ENCODE measurements at regions not wholly inside any gene's neighbourhood (a gene's known extent, or its start where the extent isn't known, plus 50 kb on each side); places are given as distances from the start of the nearest gene placed in this dataset.
A peak's percentile ranks its signal among the peaks of the same experiment; 100 is the strongest.

DNA sequence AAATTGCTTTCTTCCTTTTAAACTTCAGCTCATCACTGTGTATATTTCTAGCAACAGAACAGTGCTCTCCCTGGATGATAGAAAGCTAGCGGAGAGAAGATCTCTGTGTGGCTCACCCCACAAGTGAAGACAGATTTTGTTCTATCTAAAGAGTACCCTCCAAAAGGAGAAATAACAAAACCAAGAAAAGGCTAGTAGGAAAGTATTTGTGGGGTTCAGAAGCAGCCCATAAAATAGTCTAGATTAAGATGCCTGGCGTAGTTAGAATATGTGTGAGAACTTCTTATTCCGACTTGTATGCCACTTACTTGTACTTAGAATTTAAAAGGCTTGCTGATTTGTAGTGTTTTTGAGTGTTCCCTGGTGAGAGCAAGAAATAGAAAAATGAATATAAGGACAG is 214.9 kb upstream of the IL12A start:
- DNase-seq = no peak

DNA sequence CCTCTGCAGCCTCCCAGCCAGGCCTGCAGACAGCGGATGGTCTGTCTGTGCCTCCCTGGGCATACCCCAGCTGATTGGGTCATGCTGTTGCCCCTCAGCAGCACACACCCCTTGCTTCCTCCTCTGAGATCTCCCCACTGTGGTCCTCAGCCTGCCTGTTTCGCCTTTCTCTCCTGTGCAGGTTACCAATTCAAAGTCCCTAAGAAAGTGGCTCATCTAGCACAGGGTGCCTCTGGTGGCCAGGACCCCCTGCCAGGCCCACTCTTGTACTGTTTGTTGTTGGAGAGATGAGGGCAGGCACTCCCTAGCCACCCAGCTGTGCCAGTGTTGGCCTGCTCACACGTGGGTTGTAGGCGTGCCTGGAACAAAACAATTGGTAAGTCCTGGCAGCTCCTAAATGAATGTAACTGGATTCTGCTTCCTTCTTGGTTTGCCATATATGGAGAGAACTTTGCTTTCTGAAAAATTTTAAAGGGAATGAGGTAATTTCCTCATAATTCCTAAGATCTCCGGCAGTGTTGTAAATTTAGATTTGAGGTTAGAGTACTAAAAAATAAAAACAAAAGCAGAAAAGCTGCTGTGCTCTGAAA is 213.2 kb upstream of the IL12A start:
- peak; percentile 93 for DNase-seq

DNA sequence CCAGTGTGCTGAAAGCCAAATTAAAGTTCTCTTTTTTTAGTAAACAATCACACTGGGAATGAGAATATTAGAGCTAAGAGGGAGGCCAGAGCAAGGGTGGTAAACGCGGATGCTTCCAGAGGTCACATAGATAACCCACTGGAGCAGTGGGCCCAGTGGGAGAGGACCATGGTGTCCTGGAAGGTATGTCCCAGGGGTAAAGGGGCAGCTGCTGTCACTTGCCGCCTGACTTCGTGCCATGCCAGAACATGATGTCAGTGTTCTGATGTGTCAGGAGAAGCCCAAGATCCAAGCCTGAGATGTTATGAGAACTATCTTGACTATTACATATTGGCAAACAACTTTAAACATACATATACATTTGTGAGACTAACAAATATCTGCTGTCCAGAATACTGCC is 211.9 kb upstream of the IL12A start:
- DNase-seq = no peak

DNA sequence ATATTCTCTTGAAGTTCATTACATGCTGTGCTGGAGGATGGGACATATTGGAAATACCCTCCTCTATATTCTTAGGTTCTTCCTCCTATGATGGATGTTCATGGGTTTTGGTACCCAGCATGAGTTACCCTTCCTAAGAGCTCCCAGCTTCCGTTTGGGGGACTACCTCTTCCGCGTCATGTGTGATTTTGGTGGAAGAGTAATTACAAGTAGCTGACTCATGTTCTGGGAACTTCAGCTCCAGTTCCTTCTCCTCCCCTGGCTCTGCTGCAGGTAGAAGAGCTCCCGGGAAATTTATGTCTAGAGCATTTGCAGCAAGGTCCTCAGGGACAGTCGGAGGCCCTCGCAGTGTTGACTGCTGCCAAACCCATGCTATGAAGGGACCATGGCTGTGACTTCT is 208.8 kb upstream of the IL12A start:
- no peak for DNase-seq

DNA sequence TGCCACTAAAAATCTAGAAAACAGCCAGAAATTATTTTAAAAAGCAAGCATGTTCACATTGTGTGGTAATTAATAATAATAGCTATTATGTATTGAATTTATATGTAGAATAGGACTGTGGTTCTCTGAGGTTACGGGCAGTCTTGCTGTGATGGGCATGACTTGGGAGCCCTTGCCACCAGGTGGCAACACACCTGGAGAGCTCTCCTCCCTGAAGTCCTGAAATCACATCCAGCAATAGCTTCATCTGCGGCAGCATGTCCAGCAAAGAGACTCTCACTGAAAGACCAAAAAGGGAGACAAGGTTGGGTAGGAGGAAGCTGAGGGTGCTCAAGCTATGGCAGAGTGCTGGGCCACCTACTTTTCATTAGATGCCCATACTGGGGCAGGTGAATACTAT is 206.8 kb upstream of the IL12A start:
- DNase-seq = no peak

DNA sequence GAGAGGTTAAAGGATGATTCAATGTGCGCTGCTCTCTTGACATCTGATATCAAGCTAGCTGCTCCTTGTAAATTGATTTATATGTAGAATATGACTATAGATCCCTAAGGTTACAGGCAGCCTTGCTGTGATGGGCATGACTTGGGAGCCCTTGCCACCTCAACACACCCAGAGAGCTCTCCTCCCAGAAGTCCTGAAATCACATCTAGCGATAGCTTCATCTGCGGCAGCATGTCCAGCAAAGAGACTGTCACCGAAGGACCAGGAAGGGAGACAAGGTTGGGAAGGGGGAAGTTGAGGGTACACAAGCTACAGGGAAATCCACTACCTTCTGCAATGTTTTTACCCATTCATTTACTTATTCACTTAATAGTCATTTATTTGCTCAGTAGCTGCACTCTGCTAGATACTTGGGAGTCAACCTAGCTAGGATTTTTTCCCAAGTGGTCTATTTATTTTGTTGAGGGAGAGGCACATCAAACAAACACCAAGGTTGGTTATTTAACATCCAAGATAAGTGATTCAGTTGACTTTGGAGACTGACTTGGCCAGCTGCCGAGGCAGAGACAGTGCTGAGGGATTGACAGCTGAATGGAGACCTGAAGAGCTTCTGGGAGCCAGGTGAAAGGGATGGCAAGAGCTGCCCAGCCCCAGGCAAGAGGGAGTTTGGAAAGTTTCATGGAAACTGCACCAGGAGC is 205.8 kb upstream of the IL12A start:
- no peak for DNase-seq

DNA sequence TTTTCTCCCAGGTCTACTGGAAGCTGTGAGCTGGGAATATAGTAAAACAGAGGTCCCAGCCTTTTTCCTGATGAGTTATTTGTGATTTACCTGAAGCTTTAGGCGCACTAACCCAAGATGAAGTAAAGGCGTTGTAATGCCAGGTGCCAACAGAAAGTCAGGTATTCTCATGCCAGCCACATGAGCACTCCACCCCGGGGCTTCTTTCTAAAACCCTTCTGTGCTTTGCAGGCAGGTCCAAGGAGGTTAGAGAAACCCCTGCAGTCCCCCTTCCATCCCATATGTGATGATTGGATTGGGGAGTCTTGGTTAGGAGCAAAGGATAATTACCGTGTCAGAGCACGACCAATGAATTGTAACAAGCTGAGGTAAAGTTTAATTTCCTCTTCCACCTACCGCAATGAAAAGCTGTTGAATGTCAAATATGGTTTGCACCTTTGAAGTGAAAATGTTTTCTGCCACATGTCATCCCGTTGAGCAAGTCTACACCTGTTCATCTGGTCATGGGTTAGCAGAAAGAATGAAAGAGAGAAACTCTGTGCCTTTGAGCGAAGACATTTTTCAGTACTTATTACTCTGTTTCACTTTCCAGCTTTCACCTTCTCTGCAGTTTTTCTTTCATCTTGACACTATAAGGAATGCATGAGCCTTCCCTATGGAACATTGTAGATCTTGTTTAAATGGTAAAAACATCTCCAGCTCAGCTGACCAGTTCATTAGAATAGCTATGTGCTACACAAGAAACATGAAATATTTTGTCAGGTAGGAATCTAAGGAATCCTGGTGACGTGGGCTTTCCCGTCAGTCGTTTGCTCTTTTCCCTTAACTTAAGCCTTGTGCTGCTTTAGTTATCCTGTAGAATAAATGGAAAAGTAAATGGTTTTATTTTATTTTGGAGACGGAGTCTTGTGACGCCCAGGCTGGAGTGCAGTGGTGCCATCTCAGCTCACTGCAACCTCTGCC is 204.6 kb upstream of the IL12A start:
- no peak for DNase-seq

DNA sequence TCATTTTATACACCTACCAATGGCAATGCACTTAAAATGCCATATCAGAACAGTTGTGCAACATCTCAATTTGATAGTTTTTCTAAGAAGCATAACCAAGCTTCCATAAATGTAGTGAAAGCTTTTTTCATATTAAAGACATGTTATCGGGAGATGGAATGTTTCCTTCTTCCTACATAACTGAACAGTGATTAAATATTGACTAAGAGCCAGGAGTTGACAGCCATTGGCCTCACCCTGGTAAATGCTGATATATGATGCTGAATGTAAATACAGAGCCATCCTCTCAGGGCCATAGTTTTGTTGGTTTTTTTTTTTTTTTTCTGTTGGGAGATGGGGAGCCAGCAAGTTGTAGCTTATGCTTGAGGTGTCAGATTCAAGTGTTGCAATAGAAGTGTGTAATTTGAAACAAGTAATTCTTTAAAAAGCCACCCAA is 203.3 kb upstream of the IL12A start:
- DNase-seq = peak; percentile 57

DNA sequence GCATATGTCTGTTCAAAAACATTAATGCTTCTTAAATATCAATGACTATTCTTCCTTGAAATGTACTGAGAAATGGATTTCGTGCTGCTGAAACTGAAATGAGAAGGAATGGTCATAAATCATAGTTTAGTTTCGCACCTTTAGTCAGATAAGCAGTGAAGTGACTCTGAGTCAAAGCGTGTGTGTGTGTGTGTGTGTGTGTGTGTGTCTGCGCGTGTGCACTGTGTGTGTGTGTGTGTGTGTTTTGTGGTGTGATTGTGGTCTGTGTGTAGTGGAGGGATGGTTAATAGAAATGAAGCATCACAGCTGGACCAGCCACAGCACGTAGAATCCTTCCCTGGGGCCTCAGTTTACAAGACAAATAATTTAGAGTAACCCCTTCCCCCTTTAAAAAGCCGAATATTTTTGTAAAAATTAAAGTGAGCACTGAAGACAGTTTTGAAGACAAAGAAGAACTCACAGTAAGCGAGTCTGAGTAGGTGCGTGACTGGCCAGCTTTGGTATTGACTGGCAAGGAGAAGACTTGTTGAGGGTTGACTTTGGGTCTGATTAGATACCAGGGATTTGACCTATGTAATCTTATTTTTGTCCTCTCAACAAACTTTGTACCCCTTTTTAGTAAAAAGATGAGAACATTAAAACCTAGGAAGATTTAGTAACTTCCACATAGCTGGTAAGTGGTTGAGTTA is 202.0 kb upstream of the IL12A start:
- DNase-seq = no peak

DNA sequence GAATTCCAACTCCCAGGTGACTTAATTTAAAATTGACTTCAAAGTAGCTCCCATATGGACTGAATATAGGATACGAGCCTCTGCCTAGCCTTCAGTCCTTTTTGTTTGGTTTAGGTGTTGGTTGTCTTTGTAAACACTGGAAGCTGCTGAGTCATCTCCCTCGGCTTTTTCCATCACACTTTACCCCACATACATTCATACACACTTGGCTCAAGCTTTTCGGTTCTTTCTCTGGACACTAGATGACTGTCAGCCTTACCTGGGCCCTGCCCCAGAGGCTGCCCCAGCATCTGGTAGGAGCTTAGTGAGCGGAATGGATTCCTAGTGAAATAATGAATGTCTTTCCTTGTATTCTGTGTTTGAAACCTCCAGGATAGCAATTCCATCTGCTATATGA is 201.5 kb upstream of the IL12A start:
- peak; percentile 88 for DNase-seq

DNA sequence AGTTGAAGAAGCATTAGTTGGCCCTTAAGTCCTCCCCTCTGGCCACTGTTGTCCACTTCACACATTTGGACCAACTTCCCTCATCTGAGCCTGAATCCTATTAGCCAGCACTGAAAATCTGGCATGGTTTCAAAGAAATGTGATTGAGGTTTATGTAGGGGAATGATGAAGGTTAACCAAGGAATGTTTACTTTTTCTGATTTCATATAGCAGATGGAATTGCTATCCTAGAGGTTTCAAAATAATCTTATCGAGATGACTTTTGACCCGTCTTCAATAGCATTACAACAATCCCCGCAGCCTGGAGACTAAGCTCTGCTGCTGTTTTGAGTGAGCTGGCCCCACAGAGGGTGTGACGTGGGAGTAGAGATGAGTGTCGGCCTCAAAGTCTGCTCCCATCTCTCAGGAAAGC is 200.8 kb upstream of the IL12A start:
- peak; percentile 69 for DNase-seq

DNA sequence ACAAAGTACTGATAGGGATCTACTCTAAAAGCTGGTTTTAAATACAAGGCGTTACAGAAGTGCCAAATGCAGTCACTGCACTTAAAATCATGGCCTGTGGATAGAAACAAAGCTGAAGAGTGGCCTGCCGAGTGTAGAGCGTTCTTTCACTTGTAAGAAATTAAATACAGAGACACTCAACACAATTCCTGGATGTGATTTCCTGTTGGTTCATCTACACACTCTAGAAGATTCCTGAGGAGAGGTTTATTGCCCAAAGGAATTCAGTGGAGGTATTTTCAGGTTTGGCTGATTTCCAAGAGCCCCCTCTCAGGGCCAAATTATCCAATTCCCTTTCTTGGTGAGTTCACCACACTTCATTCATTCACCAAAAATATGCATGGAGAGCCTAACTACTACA is 200.3 kb upstream of the IL12A start:
- no peak for DNase-seq

DNA sequence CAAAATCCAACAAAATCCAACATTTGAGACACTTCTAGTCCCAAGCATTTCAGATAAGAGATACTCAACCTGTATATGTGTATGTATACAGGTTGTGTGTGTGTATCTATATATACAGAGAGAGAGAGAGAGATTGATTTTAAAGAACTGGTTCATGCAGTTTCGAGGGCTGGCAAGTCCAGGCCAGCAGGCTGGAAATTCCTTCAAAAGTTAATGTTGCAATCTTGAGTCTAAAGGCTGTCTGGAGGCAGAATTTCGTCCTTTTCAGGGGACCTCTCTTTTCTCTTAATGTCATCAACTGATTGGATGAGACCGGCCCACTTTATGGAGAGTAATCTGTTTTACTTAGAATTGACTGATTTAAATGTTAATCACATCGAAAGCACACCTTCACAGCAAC is 199.6 kb upstream of the IL12A start:
- no peak for DNase-seq

DNA sequence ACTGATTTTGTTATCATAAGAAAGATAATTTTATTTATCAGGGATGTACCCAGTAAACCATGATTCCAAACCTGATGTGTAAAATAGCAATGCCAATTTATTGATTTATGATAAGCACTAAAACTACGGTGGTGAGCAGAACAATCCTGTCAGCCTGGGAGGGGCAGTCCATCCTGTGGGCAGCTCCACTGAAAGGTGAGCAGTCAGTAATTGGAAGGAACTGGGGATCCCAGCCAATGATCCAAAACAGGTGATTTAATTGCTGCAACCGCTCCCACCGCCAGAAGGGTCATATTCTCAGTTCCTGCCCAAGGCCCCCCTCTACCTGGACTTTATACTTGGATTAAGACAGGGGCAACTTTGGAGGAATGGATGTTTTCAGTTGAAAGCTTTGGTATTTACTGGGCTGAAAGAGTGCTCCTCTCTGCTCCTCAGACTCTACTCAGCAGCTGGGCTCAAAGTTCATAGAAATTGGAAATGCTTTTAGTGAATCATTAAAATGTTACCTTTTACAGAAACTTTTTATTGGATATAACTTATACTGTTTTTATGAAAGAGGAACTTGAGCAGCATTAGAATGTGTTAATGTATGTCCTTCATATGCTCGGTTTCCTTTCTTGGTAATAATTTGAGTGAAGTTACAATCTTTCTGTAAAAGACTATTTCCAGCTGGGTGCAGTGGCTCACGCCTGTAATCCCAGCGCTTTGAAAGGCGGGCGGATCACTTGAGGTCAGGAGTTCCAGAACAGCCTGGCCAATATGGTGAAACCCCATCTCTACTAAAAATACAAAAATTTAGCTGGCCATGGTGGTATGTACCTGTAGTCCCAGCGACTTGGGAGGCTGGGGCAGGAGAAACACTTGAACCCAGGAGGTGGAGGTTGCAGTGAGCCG is 198.6 kb upstream of the IL12A start:
- no peak for DNase-seq

DNA sequence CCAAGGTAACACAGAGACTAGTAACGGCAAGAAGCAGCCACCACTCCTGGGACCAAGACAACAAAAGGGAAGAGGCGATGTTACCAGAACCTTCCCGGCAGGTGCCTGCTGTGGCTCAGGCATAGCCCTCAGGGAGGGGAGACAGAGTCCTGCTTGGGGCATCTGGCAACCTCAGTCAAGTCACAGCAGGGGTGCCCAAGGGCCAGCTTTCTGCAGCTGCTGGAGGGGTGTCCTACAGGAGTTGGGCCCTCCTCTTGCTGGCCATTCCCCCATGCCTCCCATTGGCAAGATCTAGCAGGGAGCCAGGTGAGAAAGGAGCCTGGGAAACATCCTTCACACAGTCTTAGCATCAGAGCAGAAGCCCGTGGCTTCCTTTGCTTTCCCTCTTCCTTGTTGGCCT is 197.3 kb upstream of the IL12A start:
- DNase-seq = no peak

DNA sequence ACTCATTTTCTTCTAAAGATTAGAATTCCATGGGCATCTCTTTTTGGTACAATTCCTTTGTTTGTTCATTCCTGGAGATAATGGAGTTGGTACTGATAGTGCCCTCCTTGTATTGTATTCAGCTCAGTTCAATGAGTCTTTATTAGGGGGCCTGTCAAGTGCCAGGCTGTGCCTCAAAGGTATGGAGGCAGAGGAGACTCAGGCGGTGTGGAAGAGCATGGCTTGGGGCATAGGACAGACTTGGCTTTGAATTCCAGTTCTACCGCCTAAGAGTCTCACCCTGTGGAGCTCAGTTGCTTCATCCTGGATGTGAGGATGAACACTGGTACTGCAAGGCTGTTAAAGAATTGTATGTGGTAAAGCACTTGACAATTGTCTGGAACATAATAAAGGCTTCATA is 196.6 kb upstream of the IL12A start:
- no peak for DNase-seq

DNA sequence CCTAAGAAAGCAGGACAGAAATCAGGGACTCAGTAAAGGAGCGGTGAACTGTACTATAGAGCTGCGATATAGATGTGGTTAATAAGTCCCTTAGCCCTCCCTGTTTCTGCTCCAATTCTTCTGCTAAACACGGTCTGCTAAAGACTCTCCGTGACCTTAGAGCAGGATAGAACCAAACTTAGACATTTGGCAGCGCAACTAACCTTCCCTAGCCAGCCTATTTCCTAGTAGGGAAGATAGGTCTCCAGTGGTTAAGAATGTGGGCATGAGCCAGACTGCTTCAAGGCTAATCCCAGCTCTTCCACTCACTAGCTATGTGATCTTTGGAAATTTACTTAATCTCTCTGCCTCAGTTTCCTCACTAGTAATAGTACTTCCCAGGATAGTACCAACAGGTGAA is 193.6 kb upstream of the IL12A start:
- DNase-seq = no peak

DNA sequence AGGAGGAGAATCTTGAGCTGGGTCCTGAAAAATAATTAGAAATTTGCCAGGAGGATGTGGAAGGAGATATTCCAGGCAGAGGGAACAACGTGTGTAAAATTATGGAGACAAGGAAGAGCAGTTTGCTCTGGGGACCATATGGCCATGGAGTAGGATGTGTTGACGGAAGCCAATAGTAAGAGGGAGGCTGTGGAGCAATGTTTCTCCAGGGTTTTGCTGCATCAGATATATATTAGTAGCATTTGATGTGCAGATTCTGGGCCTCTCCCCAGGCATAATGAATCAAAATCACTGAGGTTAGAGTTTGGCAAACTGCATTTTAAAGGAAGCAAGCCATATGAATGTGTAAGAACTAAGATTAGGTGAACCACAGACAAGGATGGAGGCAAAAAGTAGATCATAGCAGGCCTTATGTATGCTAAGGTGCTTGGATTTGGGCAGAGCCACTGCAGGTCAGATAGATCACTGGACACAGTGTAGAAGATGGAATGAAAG is 192.9 kb upstream of the IL12A start:
- no peak for DNase-seq

DNA sequence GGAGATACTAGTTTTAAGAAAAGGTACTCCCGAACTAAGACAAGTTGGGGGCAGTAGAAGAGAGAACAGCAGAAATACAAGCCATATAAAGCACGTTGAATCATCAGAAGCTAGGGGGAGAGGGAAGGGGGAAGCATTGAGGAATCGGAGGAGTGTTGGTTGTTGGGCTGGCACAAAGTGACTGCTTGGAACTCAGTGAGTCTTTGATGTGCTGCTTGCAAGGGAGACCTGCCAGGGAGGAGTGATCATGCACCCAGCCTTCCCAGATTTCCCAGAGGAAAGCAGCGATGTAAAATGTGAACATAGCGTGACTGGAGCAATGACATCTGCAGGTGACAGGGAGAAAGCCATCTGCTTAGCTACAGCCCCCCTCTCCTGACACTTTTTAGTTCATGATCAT is 192.4 kb upstream of the IL12A start:
- DNase-seq = no peak

DNA sequence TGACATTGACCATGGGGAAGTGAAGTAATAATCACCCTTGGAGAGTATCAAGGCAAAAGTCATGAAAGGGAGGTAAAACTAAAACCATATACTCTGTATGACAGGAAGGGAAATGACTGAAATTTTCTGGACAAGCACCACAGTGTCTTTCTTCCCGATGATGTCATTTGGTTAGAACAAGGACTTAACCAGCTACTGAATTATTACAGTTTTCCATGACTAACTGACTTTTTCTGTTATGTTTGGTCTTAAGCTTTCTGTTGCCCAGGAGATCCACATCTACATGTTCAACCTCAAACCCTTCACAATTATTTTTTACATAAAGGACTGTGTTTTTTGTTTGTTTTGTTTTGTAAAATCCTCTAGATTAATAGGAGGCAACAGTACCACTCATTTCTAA is 191.9 kb upstream of the IL12A start:
- DNase-seq = peak; percentile 73

DNA sequence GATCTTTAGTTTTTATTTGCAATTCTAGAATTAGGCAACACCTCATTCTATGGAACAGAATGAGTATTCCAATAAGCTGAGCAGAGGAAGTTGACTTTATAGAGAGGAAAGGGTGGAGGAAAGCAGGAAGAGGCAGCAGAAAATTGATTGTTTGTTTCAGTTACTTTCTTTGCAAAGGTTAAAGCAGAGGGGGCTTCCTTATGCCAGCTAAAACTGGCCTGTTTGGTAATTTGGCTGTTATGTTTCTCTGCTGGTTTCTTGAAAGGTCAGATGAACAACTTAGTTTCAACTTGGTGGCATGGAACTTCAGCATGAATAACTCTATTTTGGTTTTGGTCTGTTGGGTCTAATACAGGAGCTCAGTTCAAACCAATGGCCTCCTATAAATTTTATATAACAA is 190.9 kb upstream of the IL12A start:
- no peak for DNase-seq

DNA sequence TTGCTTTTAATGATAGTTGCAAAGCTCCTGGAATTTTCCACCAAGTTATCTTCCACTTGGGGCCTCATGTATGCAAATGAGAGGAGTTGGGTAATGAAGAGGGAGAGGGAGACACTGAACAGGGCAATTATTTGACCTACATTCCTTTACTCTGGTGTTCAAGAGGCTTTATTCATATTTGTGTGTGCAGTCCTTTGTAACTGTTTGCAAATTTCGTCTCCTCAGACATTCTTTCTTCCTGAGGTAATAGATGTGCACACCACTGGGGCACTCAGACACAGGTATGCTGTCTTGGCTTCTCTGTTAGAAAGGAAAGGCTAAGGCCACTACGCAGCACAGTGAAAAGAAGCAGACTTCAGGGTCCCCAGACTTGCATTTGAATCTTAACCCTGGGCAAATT is 189.7 kb upstream of the IL12A start:
- peak; percentile 72 for DNase-seq
